Liver (tissue), 3 donors: ENCODE measurements at regions not wholly inside any gene's neighbourhood (a gene's known extent, or its start where the extent isn't known, plus 50 kb on each side); places are given as distances from the start of the nearest gene placed in this dataset.

ENCODE experiments used
- FOXA2 ChIP-seq: IDR thresholded peaks from 2 replicates; pipeline ENCODE4 v1.6.1; 2016; ENCODE audit warnings: antibody characterized with exemption
- JUND ChIP-seq, 2 donors: IDR thresholded peaks; 2 replicates each; pipeline ENCODE4 v1.6.1; 2016; ENCODE audit warnings: antibody characterized with exemption in 2 of 2
- MAX ChIP-seq: IDR thresholded peaks from 2 replicates; pipeline ENCODE4 v1.6.1; 2016; ENCODE audit warnings: antibody characterized with exemption
- TF ChIP-seq, protein P1 (sequence below): fragments of 150-350 bp; IDR thresholded peaks from 2 replicates; pipeline ENCODE4 v1.5.1; 2017; ENCODE audit warnings: improper control_type of control experiment, low read depth, low read length; ENCODE audit not compliant: missing input control
- donor health status: healthy.
- donor health status: healthy.

GRCh38 chr1:101376121-101377083, 139.6 kb downstream of the S1PR1 start:
- TF ChIP-seq, protein P1, sequence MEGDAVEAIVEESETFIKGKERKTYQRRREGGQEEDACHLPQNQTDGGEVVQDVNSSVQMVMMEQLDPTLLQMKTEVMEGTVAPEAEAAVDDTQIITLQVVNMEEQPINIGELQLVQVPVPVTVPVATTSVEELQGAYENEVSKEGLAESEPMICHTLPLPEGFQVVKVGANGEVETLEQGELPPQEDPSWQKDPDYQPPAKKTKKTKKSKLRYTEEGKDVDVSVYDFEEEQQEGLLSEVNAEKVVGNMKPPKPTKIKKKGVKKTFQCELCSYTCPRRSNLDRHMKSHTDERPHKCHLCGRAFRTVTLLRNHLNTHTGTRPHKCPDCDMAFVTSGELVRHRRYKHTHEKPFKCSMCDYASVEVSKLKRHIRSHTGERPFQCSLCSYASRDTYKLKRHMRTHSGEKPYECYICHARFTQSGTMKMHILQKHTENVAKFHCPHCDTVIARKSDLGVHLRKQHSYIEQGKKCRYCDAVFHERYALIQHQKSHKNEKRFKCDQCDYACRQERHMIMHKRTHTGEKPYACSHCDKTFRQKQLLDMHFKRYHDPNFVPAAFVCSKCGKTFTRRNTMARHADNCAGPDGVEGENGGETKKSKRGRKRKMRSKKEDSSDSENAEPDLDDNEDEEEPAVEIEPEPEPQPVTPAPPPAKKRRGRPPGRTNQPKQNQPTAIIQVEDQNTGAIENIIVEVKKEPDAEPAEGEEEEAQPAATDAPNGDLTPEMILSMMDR: no peak
- TF ChIP-seq MAX (no peak), JUND (IDR thresholded peaks at IDR 0.05) (no peak), FOXA2 (no peak)
